ENCODE measurements at regions not wholly inside any gene's neighbourhood (a gene's known extent, or its start where the extent isn't known, plus 50 kb on each side); places are given as distances from the start of the nearest gene placed in this dataset.

- no peak for TF ChIP-seq EZH2 (IDR thresholded peaks at IDR 0.05; ENCODE audit: borderline replicate concordance, low read length)
- TF ChIP-seq, protein P1, sequence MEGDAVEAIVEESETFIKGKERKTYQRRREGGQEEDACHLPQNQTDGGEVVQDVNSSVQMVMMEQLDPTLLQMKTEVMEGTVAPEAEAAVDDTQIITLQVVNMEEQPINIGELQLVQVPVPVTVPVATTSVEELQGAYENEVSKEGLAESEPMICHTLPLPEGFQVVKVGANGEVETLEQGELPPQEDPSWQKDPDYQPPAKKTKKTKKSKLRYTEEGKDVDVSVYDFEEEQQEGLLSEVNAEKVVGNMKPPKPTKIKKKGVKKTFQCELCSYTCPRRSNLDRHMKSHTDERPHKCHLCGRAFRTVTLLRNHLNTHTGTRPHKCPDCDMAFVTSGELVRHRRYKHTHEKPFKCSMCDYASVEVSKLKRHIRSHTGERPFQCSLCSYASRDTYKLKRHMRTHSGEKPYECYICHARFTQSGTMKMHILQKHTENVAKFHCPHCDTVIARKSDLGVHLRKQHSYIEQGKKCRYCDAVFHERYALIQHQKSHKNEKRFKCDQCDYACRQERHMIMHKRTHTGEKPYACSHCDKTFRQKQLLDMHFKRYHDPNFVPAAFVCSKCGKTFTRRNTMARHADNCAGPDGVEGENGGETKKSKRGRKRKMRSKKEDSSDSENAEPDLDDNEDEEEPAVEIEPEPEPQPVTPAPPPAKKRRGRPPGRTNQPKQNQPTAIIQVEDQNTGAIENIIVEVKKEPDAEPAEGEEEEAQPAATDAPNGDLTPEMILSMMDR (IDR thresholded peaks at IDR 0.05; ENCODE audit: low read length) = no peak
These were observed 152.3 kb upstream of the TBX18 start for GRCh38 chr6:84916704-84917103.
